GM23338 (cell line): ENCODE measurements at regions not wholly inside any gene's neighbourhood (a gene's known extent, or its start where the extent isn't known, plus 50 kb on each side); places are given as distances from the start of the nearest gene placed in this dataset.

Experiments used
- ATAC-seq: fragments of 200-7000 bp; cut with Tn5 transposase; 3 replicates; pipeline ENCODE4 v1.9.1; 2020
- DNase-seq: peaks from one replicate; pipeline ENCODE4 v3.0.0-alpha.2; 2015; ENCODE audit warnings: low spot score
- H2AFZ ChIP-seq: fragments of 200-600 bp; sonication (generic); 2 replicates; pipeline ENCODE4 v1.8.0; 2016; ENCODE audit warnings: antibody characterized with exemption, mild to moderate bottlenecking, moderate library complexity
- H3F3A ChIP-seq: fragments of 200-600 bp; sonication (generic); replicated peaks from 2 replicates; pipeline ENCODE4 v1.8.0; 2017; ENCODE audit warnings: antibody characterized with exemption, mixed run types, low read depth
- H3K27ac ChIP-seq: fragments of 200-600 bp; sonication (generic); 2 replicates; pipeline ENCODE4 v1.6.1; 2016; ENCODE audit warnings: low read depth
- H3K27me3 ChIP-seq: fragments of 200-600 bp; sonication (generic); 2 replicates; pipeline ENCODE4 v1.8.0; 2016; ENCODE audit warnings: mild to moderate bottlenecking, mixed run types, moderate library complexity; ENCODE audit not compliant: insufficient read depth
- H3K36me3 ChIP-seq: fragments of 200-600 bp; sonication (generic); 2 replicates; pipeline ENCODE4 v1.8.0; 2016; ENCODE audit warnings: mild to moderate bottlenecking; ENCODE audit not compliant: insufficient read depth
- H3K4me1 ChIP-seq: fragments of 200-600 bp; sonication (generic); 2 replicates; pipeline ENCODE4 v1.8.0; 2016; ENCODE audit warnings: mild to moderate bottlenecking, moderate library complexity; ENCODE audit not compliant: insufficient read depth
- H3K4me2 ChIP-seq: fragments of 200-600 bp; sonication (generic); 2 replicates; pipeline ENCODE4 v1.7.1; 2017; ENCODE audit warnings: mixed run types
- H3K4me3 ChIP-seq: fragments of 200-600 bp; sonication (generic); 2 replicates; pipeline ENCODE4 v1.6.1; 2016; ENCODE audit warnings: mixed run types
- H3K79me2 ChIP-seq: fragments of 200-600 bp; sonication (generic); replicated peaks from 2 replicates; pipeline ENCODE4 v1.8.0; 2017; ENCODE audit warnings: mild to moderate bottlenecking; ENCODE audit not compliant: insufficient read depth
- H3K9me2 ChIP-seq: fragments of 200-600 bp; sonication (generic); 2 replicates; pipeline ENCODE4 v1.8.0; 2017; ENCODE audit not compliant: insufficient read depth
- H4K20me1 ChIP-seq: fragments of 200-600 bp; sonication (generic); replicated peaks from 2 replicates; pipeline ENCODE4 v1.8.0; 2017; ENCODE audit warnings: mild to moderate bottlenecking; ENCODE audit not compliant: insufficient read depth
- H3K27ac Mint-ChIP-seq: 2 replicates; pipeline ENCODE4 v1.8.0; 2020; ENCODE audit warnings: inconsistent platforms, mild to moderate bottlenecking, moderate library complexity, mixed read lengths
- H3K27me3 Mint-ChIP-seq: 3 replicates; pipeline ENCODE4 v1.8.0; 2022; ENCODE audit warnings: low read depth, mild to moderate bottlenecking, moderate library complexity, mixed read lengths, inconsistent platforms; ENCODE audit not compliant: insufficient read depth, poor library complexity
- H3K36me3 Mint-ChIP-seq: 3 replicates; pipeline ENCODE4 v1.8.0; 2021; ENCODE audit warnings: low read depth, mild to moderate bottlenecking, inconsistent platforms, moderate library complexity, mixed read lengths
- H3K4me1 Mint-ChIP-seq: 3 replicates; pipeline ENCODE4 v1.8.0; 2020; ENCODE audit warnings: mild to moderate bottlenecking, inconsistent platforms, mixed read lengths
- H3K4me3 Mint-ChIP-seq: 3 replicates; pipeline ENCODE4 v1.8.0; 2021; ENCODE audit warnings: moderate library complexity, mild to moderate bottlenecking, inconsistent platforms, mixed read lengths
- H3K9me3 Mint-ChIP-seq: 3 replicates; pipeline ENCODE4 v1.8.0; 2020; ENCODE audit warnings: moderate library complexity, mild to moderate bottlenecking, inconsistent platforms, mixed read lengths
- CREB1 ChIP-seq: fragments of 250-450 bp; sonication (Bioruptor Pico); IDR thresholded peaks from 2 replicates; pipeline ENCODE4 v1.5.0; 2020; ENCODE audit warnings: low read depth, mild to moderate bottlenecking, moderate library complexity
- CTCF ChIP-seq, 2 experiments: fragments of 200-600 bp in 1 of 2; sonication (generic) in 1 of 2; conservative IDR thresholded peaks; 2 replicates each; pipeline versions ENCODE4 v1.5.1 to v1.6.1; 2016 to 2017; ENCODE audit warnings: antibody characterized with exemption in 2 of 2, low read depth in 2 of 2, mild to moderate bottlenecking in 2 of 2, moderate library complexity in 1 of 2
- ETS1 ChIP-seq: IDR thresholded peaks from 2 replicates; pipeline ENCODE4 v1.6.1; 2016; ENCODE audit warnings: antibody characterized with exemption
- EZH2 ChIP-seq: fragments of 200-600 bp; sonication (generic); IDR thresholded peaks from one replicate; pipeline ENCODE4 v1.8.0; 2017; ENCODE audit warnings: antibody characterized with exemption, mild to moderate bottlenecking, low read depth; ENCODE audit not compliant: unreplicated experiment
- EZH2phosphoT487 ChIP-seq: fragments of 200-600 bp; sonication (generic); IDR thresholded peaks from one replicate; pipeline ENCODE4 v1.8.1; 2018; ENCODE audit warnings: antibody characterized with exemption; ENCODE audit not compliant: unreplicated experiment
- JUNB ChIP-seq: IDR thresholded peaks from one replicate; pipeline ENCODE4 v1.6.1; 2016; ENCODE audit warnings: antibody characterized with exemption; ENCODE audit not compliant: unreplicated experiment
- NANOG ChIP-seq: IDR thresholded peaks from 2 replicates; pipeline ENCODE4 v1.6.1; 2016; ENCODE audit warnings: antibody characterized with exemption, borderline replicate concordance
- POLR2AphosphoS5 ChIP-seq: IDR thresholded peaks from 2 replicates; pipeline ENCODE4 v1.6.1; 2016; ENCODE audit warnings: antibody characterized with exemption, low read depth
- REST ChIP-seq: IDR thresholded peaks from one replicate; pipeline ENCODE4 v1.6.1; 2018; ENCODE audit warnings: antibody characterized with exemption; ENCODE audit not compliant: unreplicated experiment
- STAT1 ChIP-seq: IDR thresholded peaks from one replicate; pipeline ENCODE4 v1.6.1; 2016; ENCODE audit warnings: antibody characterized with exemption; ENCODE audit not compliant: unreplicated experiment
- ZNF114 ChIP-seq: fragments of 250-450 bp; sonication (Bioruptor Pico); IDR thresholded peaks from 2 replicates; pipeline ENCODE4 v1.5.0; 2020; ENCODE audit warnings: mild to moderate bottlenecking, moderate library complexity
- ZNF331 ChIP-seq: fragments of 250-450 bp; sonication (Bioruptor Pico); IDR thresholded peaks from 2 replicates; pipeline ENCODE4 v1.5.0; 2020; ENCODE audit warnings: low read depth, mild to moderate bottlenecking, moderate library complexity
- ZNF462 ChIP-seq: fragments of 250-450 bp; sonication (Bioruptor Pico); IDR thresholded peaks from 2 replicates; pipeline ENCODE4 v1.5.0; 2020; ENCODE audit warnings: mild to moderate bottlenecking, moderate library complexity

GRCh38 chr13:30359991-30360390, 52.6 kb upstream of the KATNAL1 start:
- Histone ChIP-seq H3K9me2 (peaks cover 7% of the 10 kb centered on the region), H3K36me3 (no peaks in the 10 kb centered on the region), H3K4me2 (no peak overlapping the region), H3K27me3 (no peaks in the 10 kb centered on the region), H3K27ac (no peak overlapping the region), H4K20me1 (no peaks in the 10 kb centered on the region), H2AFZ (no peak overlapping the region), H3K4me3 (no peak overlapping the region), H3F3A (no peaks in the 10 kb centered on the region), H3K4me1 (peaks cover 23% of the 10 kb centered on the region), H3K79me2 (no peaks in the 10 kb centered on the region)
- Mint-ChIP-seq H3K27me3 (peaks cover 6% of the 10 kb centered on the region), H3K36me3 (no peaks in the 10 kb centered on the region), H3K9me3 (no peaks in the 10 kb centered on the region), H3K4me1 (peaks cover 35% of the 10 kb centered on the region), H3K27ac (no peak overlapping the region), H3K4me3 (no peak overlapping the region)
- TF ChIP-seq CREB1 (CRISPR knock-in tag) (no peak), STAT1 (no peak), ZNF462 (no peak), ZNF331 (CRISPR knock-in tag) (no peak), EZH2phosphoT487 (no peak), REST (no peak), ETS1 (no peak), POLR2AphosphoS5 (no peak), CTCF (conservative IDR thresholded peaks at IDR 0.05; ENCODE audit: low read depth in 2 of 2) (no peak), ZNF114 (CRISPR knock-in tag) (no peak), NANOG (no peak), JUNB (no peak), EZH2 (no peak)
- ATAC-seq = no peak
- DNase-seq = no peak
